Colonic mucosa (tissue), 4 donors: ENCODE measurements at regions not wholly inside any gene's neighbourhood (a gene's known extent, or its start where the extent isn't known, plus 50 kb on each side); places are given as distances from the start of the nearest gene placed in this dataset.

Source experiments
- DNase-seq: peaks from one replicate; pipeline ENCODE4 v3.0.0-alpha.2; 2020
- H3K27ac ChIP-seq: fragments of 200-600 bp; one replicate; pipeline ENCODE4 v1.8.0; 2021
- H3K27me3 ChIP-seq: fragments of 200-600 bp; one replicate; pipeline ENCODE4 v1.8.0; 2021
- H3K36me3 ChIP-seq: fragments of 200-600 bp; one replicate; pipeline ENCODE4 v1.8.0; 2021
- H3K4me1 ChIP-seq: fragments of 200-600 bp; one replicate; pipeline ENCODE4 v1.8.0; 2021; ENCODE audit warnings: mild to moderate bottlenecking
- H3K4me3 ChIP-seq: fragments of 200-600 bp; one replicate; pipeline ENCODE4 v1.8.0; 2021
- H3K9ac ChIP-seq, 2 donors: one replicate each; pipeline ENCODE4 v1.7.0; 2013; ENCODE audit warnings: control low read depth in 2 of 2, low read depth in 2 of 2, low read length in 2 of 2
- H3K9me3 ChIP-seq: fragments of 200-600 bp; one replicate; pipeline ENCODE4 v1.8.0; 2021
- CTCF ChIP-seq: fragments of 200-600 bp; IDR thresholded peaks from one replicate; pipeline ENCODE4 v1.8.0; 2022; ENCODE audit warnings: antibody characterized with exemption, mild to moderate bottlenecking
- intact Hi-C: fragments of 100-400 bp; cut with DNase I; formaldehyde crosslinking; loops from one replicate; pipeline ENCODE4 v1.14.1; 2022
- donor health status: healthy.
- donor health status: DM: no; HTN: no; CAD: no.
- donor health status: DM: no; HTN: no; CAD: no.

GRCh38 chr13:111550062-111550461 lies 229.6 kb downstream of the TEX29 start:
- DNase-seq, result no peak
- H3K9me3 ChIP-seq, result no peaks in the 10 kb centered on the region
- H3K9ac ChIP-seq, result no peak overlapping the region
- no peak for TF ChIP-seq CTCF
- H3K27me3 ChIP-seq, result no peaks in the 10 kb centered on the region
- H3K36me3 ChIP-seq, result no peaks in the 10 kb centered on the region
- H3K4me1 ChIP-seq, result no peaks in the 10 kb centered on the region
- no peak overlapping the region for H3K27ac ChIP-seq
- intact Hi-C loops, result no loop called here
- no peak overlapping the region for H3K4me3 ChIP-seq

- no peak for TF ChIP-seq CTCF
- Histone ChIP-seq H3K27ac (no peak overlapping the region), H3K9ac (no peak overlapping the region), H3K27me3 (no peaks in the 10 kb centered on the region), H3K4me3 (no peak overlapping the region), H3K4me1 (no peaks in the 10 kb centered on the region), H3K36me3 (no peaks in the 10 kb centered on the region), H3K9me3 (no peaks in the 10 kb centered on the region)
- no peak for DNase-seq
- intact Hi-C loops, result no loop called here
Observed at GRCh38 chr13:111551204-111551820, 230.9 kb downstream of the TEX29 start.

- H3K4me3 ChIP-seq, result no peak overlapping the region
- no peaks in the 10 kb centered on the region for H3K36me3 ChIP-seq
- no peak overlapping the region for H3K27ac ChIP-seq
- no peaks in the 10 kb centered on the region for H3K4me1 ChIP-seq
- no peaks in the 10 kb centered on the region for H3K27me3 ChIP-seq
- TF ChIP-seq CTCF, result no peak
- intact Hi-C loops, result no loop called here
- no peak overlapping the region for H3K9ac ChIP-seq
- no peak for DNase-seq
- no peaks in the 10 kb centered on the region for H3K9me3 ChIP-seq
Observed at GRCh38 chr13:111552891-111553655, 232.6 kb downstream of the TEX29 start.

GRCh38 chr13:111554539-111555267 lies 234.3 kb downstream of the TEX29 start:
- H3K27ac ChIP-seq, result no peak overlapping the region
- H3K4me1 ChIP-seq, result no peaks in the 10 kb centered on the region
- no peak overlapping the region for H3K9ac ChIP-seq
- H3K36me3 ChIP-seq, result no peaks in the 10 kb centered on the region
- TF ChIP-seq CTCF, result no peak
- intact Hi-C loops, result no loop called here
- H3K4me3 ChIP-seq, result no peak overlapping the region
- H3K9me3 ChIP-seq, result no peaks in the 10 kb centered on the region
- no peak for DNase-seq
- H3K27me3 ChIP-seq, result no peaks in the 10 kb centered on the region

GRCh38 chr13:111555268-111555808 lies 234.9 kb downstream of the TEX29 start:
- intact Hi-C loops, result no loop called here
- Histone ChIP-seq H3K27me3 (no peaks in the 10 kb centered on the region), H3K27ac (no peak overlapping the region)

More at GRCh38 chr13:111555268-111555808, 234.9 kb downstream of the TEX29 start:
- no peak for TF ChIP-seq CTCF
- no peak for DNase-seq
- no peak overlapping the region for H3K9ac ChIP-seq
- H3K36me3 ChIP-seq, result no peaks in the 10 kb centered on the region
- no peaks in the 10 kb centered on the region for H3K9me3 ChIP-seq
- H3K4me3 ChIP-seq, result no peak overlapping the region
- H3K4me1 ChIP-seq, result no peaks in the 10 kb centered on the region
